Endothelial cell of hepatic sinusoid (primary cell): ENCODE measurements at regions not wholly inside any gene's neighbourhood (a gene's known extent, or its start where the extent isn't known, plus 50 kb on each side); places are given as distances from the start of the nearest gene placed in this dataset.

Experiments
- in situ Hi-C: cut with HindIII; loops from 2 replicates; pipeline ENCODE4 v1.10.0; 2017; ENCODE audit warnings: low sequenced_read_pairs

- in situ Hi-C loops, result no loop called here
Measured at GRCh38 chr5:67297802-67298532, 101.4 kb upstream of the CD180 start.

GRCh38 chr5:67297376-67297775 is 100.8 kb upstream of the CD180 start:
- in situ Hi-C loops, result no loop called here

- in situ Hi-C loops, result no loop called here
Measured at GRCh38 chr5:67294266-67294938, 97.8 kb upstream of the CD180 start.

GRCh38 chr5:67293226-67293625 is 96.6 kb upstream of the CD180 start:
- in situ Hi-C loops, result no loop called here

GRCh38 chr5:67292201-67292940 is 95.8 kb upstream of the CD180 start:
- in situ Hi-C loops, result no loop called here

GRCh38 chr5:67291671-67292070 is 95.1 kb upstream of the CD180 start:
- in situ Hi-C loops, result no loop called here

GRCh38 chr5:67291066-67291465 is 94.5 kb upstream of the CD180 start:
- in situ Hi-C loops, result no loop called here

GRCh38 chr5:67290655-67291054 is 94.1 kb upstream of the CD180 start:
- in situ Hi-C loops, result no loop called here

- in situ Hi-C loops, result no loop called here
Measured at GRCh38 chr5:67289763-67290521, 93.3 kb upstream of the CD180 start.

GRCh38 chr5:67287510-67288268 is 91.1 kb upstream of the CD180 start:
- in situ Hi-C loops, result no loop called here

- in situ Hi-C loops, result no loop called here
Measured at GRCh38 chr5:67286006-67286405, 89.4 kb upstream of the CD180 start.

- in situ Hi-C loops, result no loop called here
Measured at GRCh38 chr5:67283988-67284487, 87.4 kb upstream of the CD180 start.

- in situ Hi-C loops, result no loop called here
Measured at GRCh38 chr5:67283275-67283987, 86.8 kb upstream of the CD180 start.

GRCh38 chr5:67281874-67282273 is 85.3 kb upstream of the CD180 start:
- in situ Hi-C loops, result no loop called here

GRCh38 chr5:67273689-67274356 is 77.2 kb upstream of the CD180 start:
- in situ Hi-C loops, result no loop called here

GRCh38 chr5:67272453-67273130 is 76.0 kb upstream of the CD180 start:
- in situ Hi-C loops, result no loop called here

- in situ Hi-C loops, result loop anchor here (5.0 to 10.0 kb wide), 2 partner anchors 94 to 376 kb away; no protein-coding TSS in a partner anchor
Measured at GRCh38 chr5:67268231-67269021, 71.8 kb upstream of the CD180 start.
